Lower lobe of right lung (tissue), 2 donors: ENCODE measurements at regions not wholly inside any gene's neighbourhood (a gene's known extent, or its start where the extent isn't known, plus 50 kb on each side); places are given as distances from the start of the nearest gene placed in this dataset.
A peak's percentile ranks its signal among the peaks of the same experiment; 100 is the strongest.

ENCODE experiments used
- ATAC-seq, 2 donors: fragments of 200-7000 bp; cut with Tn5 transposase; one replicate each; pipeline ENCODE4 v1.9.1; 2020 to 2022; ENCODE audit warnings: mild to moderate bottlenecking in 2 of 2, moderate library complexity in 2 of 2
- DNase-seq: peaks from one replicate; pipeline ENCODE4 v3.0.0-alpha.2; 2020
- H3K27ac ChIP-seq: fragments of 200-600 bp; one replicate; pipeline ENCODE4 v1.8.0; 2022
- H3K27me3 ChIP-seq: fragments of 200-600 bp; one replicate; pipeline ENCODE4 v1.8.0; 2022; ENCODE audit warnings: low read depth
- H3K36me3 ChIP-seq: fragments of 200-600 bp; one replicate; pipeline ENCODE4 v1.8.0; 2022; ENCODE audit warnings: mild to moderate bottlenecking
- H3K4me1 ChIP-seq: fragments of 200-600 bp; one replicate; pipeline ENCODE4 v1.8.0; 2022
- H3K4me3 ChIP-seq: fragments of 200-600 bp; one replicate; pipeline ENCODE4 v1.8.0; 2022; ENCODE audit warnings: mild to moderate bottlenecking
- H3K9me3 ChIP-seq: fragments of 200-600 bp; one replicate; pipeline ENCODE4 v1.8.0; 2022
- intact Hi-C: fragments of 100-400 bp; cut with DNase I; formaldehyde crosslinking; loops from one replicate; pipeline ENCODE4 v1.11.0; 2022
- TF ChIP-seq, protein P1 (sequence below): fragments of 200-600 bp; IDR thresholded peaks from one replicate; pipeline ENCODE4 v1.8.0; 2022; ENCODE audit warnings: antibody characterized with exemption, mild to moderate bottlenecking
- donor health status: DM: no; HTN: yes; CAD: no; lungs with severe emphysema.

GRCh38 chr3:168473334-168473890, 377.7 kb upstream of the GOLIM4 start:
- no peaks in the 10 kb centered on the region for H3K36me3 ChIP-seq
- ATAC-seq (no peak), DNase-seq (no peak)
- TF ChIP-seq, protein P1, sequence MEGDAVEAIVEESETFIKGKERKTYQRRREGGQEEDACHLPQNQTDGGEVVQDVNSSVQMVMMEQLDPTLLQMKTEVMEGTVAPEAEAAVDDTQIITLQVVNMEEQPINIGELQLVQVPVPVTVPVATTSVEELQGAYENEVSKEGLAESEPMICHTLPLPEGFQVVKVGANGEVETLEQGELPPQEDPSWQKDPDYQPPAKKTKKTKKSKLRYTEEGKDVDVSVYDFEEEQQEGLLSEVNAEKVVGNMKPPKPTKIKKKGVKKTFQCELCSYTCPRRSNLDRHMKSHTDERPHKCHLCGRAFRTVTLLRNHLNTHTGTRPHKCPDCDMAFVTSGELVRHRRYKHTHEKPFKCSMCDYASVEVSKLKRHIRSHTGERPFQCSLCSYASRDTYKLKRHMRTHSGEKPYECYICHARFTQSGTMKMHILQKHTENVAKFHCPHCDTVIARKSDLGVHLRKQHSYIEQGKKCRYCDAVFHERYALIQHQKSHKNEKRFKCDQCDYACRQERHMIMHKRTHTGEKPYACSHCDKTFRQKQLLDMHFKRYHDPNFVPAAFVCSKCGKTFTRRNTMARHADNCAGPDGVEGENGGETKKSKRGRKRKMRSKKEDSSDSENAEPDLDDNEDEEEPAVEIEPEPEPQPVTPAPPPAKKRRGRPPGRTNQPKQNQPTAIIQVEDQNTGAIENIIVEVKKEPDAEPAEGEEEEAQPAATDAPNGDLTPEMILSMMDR, result no peak
- H3K4me3 ChIP-seq, result no peak overlapping the region
- H3K9me3 ChIP-seq, result no peaks in the 10 kb centered on the region
- intact Hi-C loops, result no loop called here
- H3K27ac ChIP-seq, result no peak overlapping the region
- no peaks in the 10 kb centered on the region for H3K27me3 ChIP-seq
- no peaks in the 10 kb centered on the region for H3K4me1 ChIP-seq

DNA sequence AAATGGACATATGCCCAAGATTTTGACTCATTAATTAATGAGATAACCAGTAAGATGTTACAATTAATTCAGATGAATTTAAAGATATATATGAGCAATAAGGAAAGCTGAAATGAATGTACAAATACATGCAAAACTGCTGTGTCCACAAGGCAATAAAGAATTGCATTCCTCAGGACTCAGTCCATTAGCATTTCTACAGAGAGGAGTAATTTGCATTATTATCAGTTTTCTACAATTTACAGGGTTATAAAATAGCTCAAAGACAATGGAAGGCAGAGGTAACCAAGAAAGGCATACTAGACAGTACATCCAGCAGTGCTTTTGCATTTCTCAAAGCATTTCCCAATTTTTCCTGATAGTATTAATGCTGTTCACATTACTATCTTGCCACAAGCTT, 377.1 kb upstream of the GOLIM4 start:
- no peaks in the 10 kb centered on the region for H3K4me1 ChIP-seq
- H3K27me3 ChIP-seq, result no peaks in the 10 kb centered on the region
- no peak for DNase-seq
- TF ChIP-seq, protein P1, result no peak
- H3K9me3 ChIP-seq, result no peaks in the 10 kb centered on the region
- no peak for ATAC-seq
- intact Hi-C loops, result no loop called here
- H3K27ac ChIP-seq, result no peak overlapping the region
- H3K36me3 ChIP-seq, result no peaks in the 10 kb centered on the region
- H3K4me3 ChIP-seq, result no peak overlapping the region

- intact Hi-C loops, result no loop called here
- Histone ChIP-seq H3K9me3 (no peaks in the 10 kb centered on the region), H3K4me1 (no peaks in the 10 kb centered on the region), H3K27me3 (no peaks in the 10 kb centered on the region), H3K27ac (no peak overlapping the region), H3K36me3 (no peaks in the 10 kb centered on the region), H3K4me3 (no peak overlapping the region)
- TF ChIP-seq, protein P1, result no peak
- DNase-seq (no peak), ATAC-seq (no peak)
Observed at GRCh38 chr3:168470380-168470779, 374.7 kb upstream of the GOLIM4 start.

DNA sequence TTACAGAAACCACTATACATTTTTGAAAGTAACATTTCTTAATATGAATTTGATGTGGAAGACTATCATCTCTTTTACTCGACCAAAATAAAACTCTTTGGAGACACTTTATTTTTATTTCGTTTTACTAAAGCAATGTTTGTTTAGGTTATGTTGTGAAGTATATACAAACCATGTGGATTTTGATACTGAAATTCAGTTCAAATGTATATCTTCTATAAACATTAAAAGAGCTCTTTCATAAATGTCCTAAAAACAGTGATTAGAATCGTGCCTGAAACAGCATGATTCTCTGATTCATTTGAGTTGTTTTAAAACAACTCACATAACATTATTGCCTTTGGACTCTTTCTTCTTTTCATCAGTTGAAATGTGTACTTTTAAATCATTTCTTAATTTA, 373.7 kb upstream of the GOLIM4 start:
- no peaks in the 10 kb centered on the region for H3K36me3 ChIP-seq
- TF ChIP-seq, protein P1, result no peak
- no peak overlapping the region for H3K27ac ChIP-seq
- H3K27me3 ChIP-seq, result no peaks in the 10 kb centered on the region
- H3K9me3 ChIP-seq, result no peaks in the 10 kb centered on the region
- no peak for DNase-seq
- no peak for ATAC-seq
- intact Hi-C loops, result no loop called here
- no peaks in the 10 kb centered on the region for H3K4me1 ChIP-seq
- H3K4me3 ChIP-seq, result no peak overlapping the region

DNA sequence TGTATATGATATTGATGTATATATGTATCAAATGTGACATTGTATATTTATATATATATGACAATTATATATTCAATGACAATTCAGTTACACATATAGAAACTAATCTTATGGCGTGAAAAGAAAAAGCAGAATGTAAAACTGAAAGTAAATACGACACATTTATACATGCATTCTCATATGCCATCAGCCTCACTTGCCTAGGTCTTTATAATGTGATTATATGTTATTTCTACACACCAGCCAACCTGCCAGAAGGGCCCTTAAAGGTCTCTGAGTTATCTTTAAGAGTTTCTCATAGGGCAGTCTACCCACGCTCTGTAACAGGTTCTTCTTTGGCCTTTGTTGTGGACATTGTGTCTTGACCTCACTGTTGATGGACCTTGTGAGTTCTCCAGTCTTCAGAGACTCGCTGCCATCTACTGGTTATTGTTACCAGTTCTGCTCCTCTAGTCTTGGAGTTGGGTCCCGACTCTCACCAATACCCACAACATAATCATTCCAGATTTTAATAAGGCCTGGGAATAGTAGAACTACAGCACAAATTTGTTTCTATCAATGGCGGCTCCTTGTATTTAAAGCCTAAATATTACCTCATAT, 371.5 kb upstream of the GOLIM4 start:
- TF ChIP-seq, protein P1, result peak; percentile 22
- ATAC-seq (peak; percentile 86 to 93), DNase-seq (no peak)
- Histone ChIP-seq H3K27me3 (no peaks in the 10 kb centered on the region), H3K27ac (no peak overlapping the region), H3K4me3 (no peak overlapping the region), H3K36me3 (no peaks in the 10 kb centered on the region), H3K4me1 (no peaks in the 10 kb centered on the region), H3K9me3 (no peaks in the 10 kb centered on the region)
- intact Hi-C loops, result no loop called here
